NB4 (cell line): ENCODE measurements at regions not wholly inside any gene's neighbourhood (a gene's known extent, or its start where the extent isn't known, plus 50 kb on each side); places are given as distances from the start of the nearest gene placed in this dataset.

Experiments
- DNase-seq: peaks from one replicate; pipeline ENCODE4 v3.0.0; 2010; ENCODE audit warnings: low read depth
- H3K4me3 ChIP-seq: one replicate; pipeline ENCODE4 v1.5.1; 2011; ENCODE audit warnings: mild to moderate bottlenecking, low read depth, low read length, moderate library complexity
- MYC ChIP-seq: IDR thresholded peaks from 2 replicates; pipeline ENCODE4 v1.6.1; 2011; ENCODE audit warnings: low read depth, low read length
- POLR2A ChIP-seq: IDR thresholded peaks from 2 replicates; pipeline ENCODE4 v1.6.1; 2011; ENCODE audit warnings: mild to moderate bottlenecking; ENCODE audit not compliant: insufficient read length; ENCODE audit errors: extremely low read depth
- TF ChIP-seq, protein P1 (sequence below): IDR thresholded peaks from 2 replicates; pipeline ENCODE4 v1.6.1; 2011; ENCODE audit warnings: low read depth, low read length
- TF ChIP-seq, protein P2 (sequence below): IDR thresholded peaks from one replicate; pipeline ENCODE4 v1.5.1; 2012; ENCODE audit warnings: low read depth, low read length

DNA sequence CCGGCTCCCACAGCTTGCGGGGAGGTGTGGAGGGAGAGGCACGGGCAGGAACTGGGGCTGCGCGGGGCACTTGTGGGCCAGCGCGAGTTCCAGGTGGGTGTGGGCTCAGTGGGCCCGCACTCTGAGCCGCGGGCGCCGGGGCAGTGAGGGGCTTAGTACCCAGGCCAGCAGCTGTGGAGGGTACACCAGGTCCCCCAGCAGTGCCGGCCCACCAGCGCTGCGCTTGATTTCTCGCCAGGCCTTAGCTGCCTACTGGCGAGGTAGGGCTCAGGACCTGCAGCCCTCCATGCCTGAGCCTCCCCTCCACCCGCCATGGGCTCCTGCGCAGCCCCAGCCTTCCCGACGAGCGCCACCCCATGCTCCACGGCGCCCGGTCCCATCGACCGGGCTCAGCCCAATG, 337.9 kb upstream of the ACVR2A start:
- TF ChIP-seq, protein P1, sequence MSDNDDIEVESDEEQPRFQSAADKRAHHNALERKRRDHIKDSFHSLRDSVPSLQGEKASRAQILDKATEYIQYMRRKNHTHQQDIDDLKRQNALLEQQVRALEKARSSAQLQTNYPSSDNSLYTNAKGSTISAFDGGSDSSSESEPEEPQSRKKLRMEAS = no peak
- TF ChIP-seq POLR2A (no peak), MYC (no peak)
- TF ChIP-seq, protein P2, sequence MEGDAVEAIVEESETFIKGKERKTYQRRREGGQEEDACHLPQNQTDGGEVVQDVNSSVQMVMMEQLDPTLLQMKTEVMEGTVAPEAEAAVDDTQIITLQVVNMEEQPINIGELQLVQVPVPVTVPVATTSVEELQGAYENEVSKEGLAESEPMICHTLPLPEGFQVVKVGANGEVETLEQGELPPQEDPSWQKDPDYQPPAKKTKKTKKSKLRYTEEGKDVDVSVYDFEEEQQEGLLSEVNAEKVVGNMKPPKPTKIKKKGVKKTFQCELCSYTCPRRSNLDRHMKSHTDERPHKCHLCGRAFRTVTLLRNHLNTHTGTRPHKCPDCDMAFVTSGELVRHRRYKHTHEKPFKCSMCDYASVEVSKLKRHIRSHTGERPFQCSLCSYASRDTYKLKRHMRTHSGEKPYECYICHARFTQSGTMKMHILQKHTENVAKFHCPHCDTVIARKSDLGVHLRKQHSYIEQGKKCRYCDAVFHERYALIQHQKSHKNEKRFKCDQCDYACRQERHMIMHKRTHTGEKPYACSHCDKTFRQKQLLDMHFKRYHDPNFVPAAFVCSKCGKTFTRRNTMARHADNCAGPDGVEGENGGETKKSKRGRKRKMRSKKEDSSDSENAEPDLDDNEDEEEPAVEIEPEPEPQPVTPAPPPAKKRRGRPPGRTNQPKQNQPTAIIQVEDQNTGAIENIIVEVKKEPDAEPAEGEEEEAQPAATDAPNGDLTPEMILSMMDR = no peak
- DNase-seq = no peak

DNA sequence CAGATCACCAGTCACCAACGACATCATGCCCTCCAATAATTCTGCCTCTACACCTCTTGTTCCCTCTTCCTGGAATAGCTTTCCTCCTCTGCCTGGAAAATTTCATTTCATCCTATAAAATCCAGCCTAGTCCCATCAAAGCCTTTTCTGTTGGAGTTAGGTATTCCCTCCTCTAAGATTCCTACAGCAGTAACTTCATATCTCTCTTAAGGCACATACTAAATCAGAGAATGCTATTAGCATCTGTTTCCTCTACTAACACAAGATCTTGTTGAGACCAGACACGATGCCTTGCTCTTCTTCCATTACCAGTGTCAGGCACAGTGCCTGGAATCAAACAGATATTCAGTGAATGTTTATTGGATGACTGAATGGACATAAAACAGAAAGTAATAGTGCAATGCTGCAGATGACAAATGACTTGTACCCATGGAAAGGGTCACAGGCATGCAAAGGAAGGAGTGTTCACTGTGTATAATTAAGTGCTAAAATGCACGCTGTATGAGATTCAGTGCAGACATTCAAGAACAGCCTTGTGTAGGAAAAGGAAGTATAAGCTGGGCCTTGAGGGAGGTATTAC, 342.0 kb upstream of the ACVR2A start:
- DNase-seq = no peak
- no peak for TF ChIP-seq POLR2A
- no peak overlapping the region for H3K4me3 ChIP-seq

More for the DNA sequence above, 337.9 kb upstream of the ACVR2A start:
- no peak overlapping the region for H3K4me3 ChIP-seq

- TF ChIP-seq, protein P1 = no peak
- TF ChIP-seq POLR2A (no peak), MYC (no peak)
- TF ChIP-seq, protein P2 = no peak
- no peak for DNase-seq
- no peak overlapping the region for H3K4me3 ChIP-seq
These were observed 342.9 kb upstream of the ACVR2A start for GRCh38 chr2:147501968-147502367.

- no peak for DNase-seq
- TF ChIP-seq, protein P1 = no peak
- TF ChIP-seq MYC = no peak
- TF ChIP-seq, protein P2 = no peak
- no peak for TF ChIP-seq POLR2A
- no peak overlapping the region for H3K4me3 ChIP-seq
These were observed 343.9 kb upstream of the ACVR2A start for GRCh38 chr2:147500819-147501395.

DNA sequence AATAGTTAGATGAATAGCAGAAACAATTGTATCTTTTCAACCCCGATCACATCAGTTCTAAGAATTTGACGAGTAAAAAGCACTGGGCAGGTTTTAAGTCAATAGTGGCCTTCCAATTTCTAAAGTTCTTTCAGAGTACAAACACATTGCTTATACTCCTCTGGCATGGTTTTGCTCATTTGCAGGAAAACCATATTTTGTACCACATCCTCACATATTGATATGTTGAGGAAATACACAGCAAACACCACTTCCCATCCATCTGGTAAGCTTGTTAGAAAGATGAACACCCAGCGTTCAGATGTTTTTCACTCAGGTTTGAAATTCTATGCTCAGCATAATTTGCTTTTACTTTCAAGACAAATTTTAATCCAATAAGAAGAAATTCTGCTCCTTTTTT, 344.6 kb upstream of the ACVR2A start:
- no peak overlapping the region for H3K4me3 ChIP-seq
- TF ChIP-seq POLR2A = no peak
- TF ChIP-seq, protein P2 = no peak
- no peak for DNase-seq

DNA sequence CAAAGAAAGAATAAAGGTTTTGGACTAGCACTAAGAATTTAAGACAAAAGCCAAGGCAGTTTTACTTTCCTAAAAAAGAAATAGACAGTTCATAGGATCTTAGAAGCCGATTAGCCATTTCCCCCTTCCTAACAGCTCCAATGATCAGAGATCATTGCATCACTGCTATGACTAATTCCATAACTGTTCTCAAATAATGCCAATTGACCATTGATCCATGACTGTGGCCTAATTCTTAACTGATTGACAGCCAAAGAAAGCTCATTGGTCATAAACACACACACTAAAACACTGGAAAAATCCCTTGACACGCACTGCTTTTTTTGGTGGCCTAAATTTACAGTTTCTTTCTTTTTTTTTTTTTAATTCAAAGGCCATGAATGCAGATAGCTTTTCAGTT, 345.0 kb upstream of the ACVR2A start:
- H3K4me3 ChIP-seq = no peak overlapping the region
- TF ChIP-seq, protein P2 = no peak
- TF ChIP-seq MYC (no peak), POLR2A (no peak)
- TF ChIP-seq, protein P1 = no peak
- no peak for DNase-seq
